ENCODE measurements at regions not wholly inside any gene's neighbourhood (a gene's known extent, or its start where the extent isn't known, plus 50 kb on each side); places are given as distances from the start of the nearest gene placed in this dataset.
A peak's percentile ranks its signal among the peaks of the same experiment; 100 is the strongest.

DNA sequence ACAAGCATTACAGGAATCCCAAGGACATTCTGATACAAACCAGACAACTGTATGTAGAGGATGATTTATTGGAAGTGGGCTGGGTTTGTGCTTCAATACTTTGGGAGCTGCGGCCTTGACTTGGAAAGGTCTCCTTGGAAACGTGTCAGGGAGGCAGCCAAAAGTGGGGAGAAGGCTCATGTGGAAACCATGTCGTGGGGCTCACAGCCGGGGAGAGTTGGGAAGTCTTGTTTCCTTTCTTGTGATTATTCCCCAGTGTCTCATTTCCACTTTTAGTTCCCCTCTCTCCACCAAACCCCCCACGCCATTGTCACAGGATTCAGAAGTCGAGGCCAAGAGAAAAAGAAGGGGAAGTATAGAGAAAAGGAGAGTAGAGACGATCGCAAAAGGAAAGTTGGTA lies 53.9 kb upstream of the SFMBT2 start:
- no peak for TF ChIP-seq CTCF (IDR thresholded peaks at IDR 0.05)
- no peak for TF ChIP-seq POLR2A (IDR thresholded peaks at IDR 0.05)
- WGBS (ENCODE audit: insufficient coverage, low coverage, low lambda C conversion rate, missing lambda C conversion rate): 40% methylated on average over 8 of the region's 8 CpGs
- H3K4me3 ChIP-seq: no peak overlapping the region
- intact Hi-C loops (cut with DNase I): no loop called here
- no peak overlapping the region for H3K27ac ChIP-seq
- no peaks in the 10 kb centered on the region for H3K9me3 ChIP-seq
- peak in 2 of 4 donors; percentile 22 to 33 for ATAC-seq
- H3K4me1 ChIP-seq: no peaks in the 10 kb centered on the region
- no peak for DNase-seq
- H3K36me3 ChIP-seq: no peaks in the 10 kb centered on the region
- H3K27me3 ChIP-seq: no peaks in the 10 kb centered on the region

Small RNAs in the stretch of these regions (small RNA-seq; reads per million reads assigned to genes)
- 0 reads per million in 2 experiments for gene RNU6-535P
